ENCODE measurements at regions not wholly inside any gene's neighbourhood (a gene's known extent, or its start where the extent isn't known, plus 50 kb on each side); places are given as distances from the start of the nearest gene placed in this dataset.

DNA sequence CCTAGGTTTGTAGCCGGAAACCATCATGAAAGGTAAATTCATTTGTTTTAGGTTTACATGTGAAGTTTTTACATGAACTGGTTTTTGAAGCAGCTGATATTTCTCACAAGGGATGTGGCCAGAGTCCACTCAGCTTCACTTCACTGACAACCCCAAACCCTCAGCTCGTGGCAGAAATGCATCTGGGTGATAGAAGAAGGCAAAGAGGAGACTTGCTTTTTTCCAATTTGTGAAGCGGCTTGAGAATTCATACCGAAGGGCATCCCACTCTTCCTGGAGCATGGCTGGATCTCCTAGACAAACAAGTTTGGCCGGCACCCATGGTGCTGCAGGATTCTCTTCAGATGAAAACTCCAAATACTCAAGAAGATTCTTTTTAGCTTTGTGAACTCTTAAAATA, 392.8 kb upstream of the CNR1 start:
- TF ChIP-seq, protein P1, sequence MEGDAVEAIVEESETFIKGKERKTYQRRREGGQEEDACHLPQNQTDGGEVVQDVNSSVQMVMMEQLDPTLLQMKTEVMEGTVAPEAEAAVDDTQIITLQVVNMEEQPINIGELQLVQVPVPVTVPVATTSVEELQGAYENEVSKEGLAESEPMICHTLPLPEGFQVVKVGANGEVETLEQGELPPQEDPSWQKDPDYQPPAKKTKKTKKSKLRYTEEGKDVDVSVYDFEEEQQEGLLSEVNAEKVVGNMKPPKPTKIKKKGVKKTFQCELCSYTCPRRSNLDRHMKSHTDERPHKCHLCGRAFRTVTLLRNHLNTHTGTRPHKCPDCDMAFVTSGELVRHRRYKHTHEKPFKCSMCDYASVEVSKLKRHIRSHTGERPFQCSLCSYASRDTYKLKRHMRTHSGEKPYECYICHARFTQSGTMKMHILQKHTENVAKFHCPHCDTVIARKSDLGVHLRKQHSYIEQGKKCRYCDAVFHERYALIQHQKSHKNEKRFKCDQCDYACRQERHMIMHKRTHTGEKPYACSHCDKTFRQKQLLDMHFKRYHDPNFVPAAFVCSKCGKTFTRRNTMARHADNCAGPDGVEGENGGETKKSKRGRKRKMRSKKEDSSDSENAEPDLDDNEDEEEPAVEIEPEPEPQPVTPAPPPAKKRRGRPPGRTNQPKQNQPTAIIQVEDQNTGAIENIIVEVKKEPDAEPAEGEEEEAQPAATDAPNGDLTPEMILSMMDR (IDR thresholded peaks at IDR 0.05; ENCODE audit: partially characterized antibody, unreplicated experiment), result no peak

GRCh38 chr6:88556663-88557062, 390.5 kb upstream of the CNR1 start:
- Mint-ChIP-seq H3K4me1 (ENCODE audit: low read depth, unreplicated experiment) (peaks cover 14% of the 10 kb centered on the region), H3K27ac (ENCODE audit: unreplicated experiment) (no peak overlapping the region), H3K9me3 (ENCODE audit: unreplicated experiment) (peaks cover 2% of the 10 kb centered on the region), H3K4me3 (ENCODE audit: unreplicated experiment) (no peak overlapping the region), H3K27me3 (ENCODE audit: unreplicated experiment) (peaks cover 3% of the 10 kb centered on the region), H3K36me3 (ENCODE audit: unreplicated experiment) (no peaks in the 10 kb centered on the region)
- DNase-seq, result no peak
- TF ChIP-seq, protein P1 (IDR thresholded peaks at IDR 0.05; ENCODE audit: partially characterized antibody, unreplicated experiment), result no peak

More for the DNA sequence above, 392.8 kb upstream of the CNR1 start:
- H3K36me3 Mint-ChIP-seq (ENCODE audit: unreplicated experiment), result no peaks in the 10 kb centered on the region
- no peak for DNase-seq
- peaks cover 3% of the 10 kb centered on the region for H3K27me3 Mint-ChIP-seq (ENCODE audit: unreplicated experiment)
- peaks cover 2% of the 10 kb centered on the region for H3K9me3 Mint-ChIP-seq (ENCODE audit: unreplicated experiment)
- H3K27ac Mint-ChIP-seq (ENCODE audit: unreplicated experiment), result no peak overlapping the region
- peaks cover 6% of the 10 kb centered on the region for H3K4me1 Mint-ChIP-seq (ENCODE audit: low read depth, unreplicated experiment)
- no peak overlapping the region for H3K4me3 Mint-ChIP-seq (ENCODE audit: unreplicated experiment)

DNA sequence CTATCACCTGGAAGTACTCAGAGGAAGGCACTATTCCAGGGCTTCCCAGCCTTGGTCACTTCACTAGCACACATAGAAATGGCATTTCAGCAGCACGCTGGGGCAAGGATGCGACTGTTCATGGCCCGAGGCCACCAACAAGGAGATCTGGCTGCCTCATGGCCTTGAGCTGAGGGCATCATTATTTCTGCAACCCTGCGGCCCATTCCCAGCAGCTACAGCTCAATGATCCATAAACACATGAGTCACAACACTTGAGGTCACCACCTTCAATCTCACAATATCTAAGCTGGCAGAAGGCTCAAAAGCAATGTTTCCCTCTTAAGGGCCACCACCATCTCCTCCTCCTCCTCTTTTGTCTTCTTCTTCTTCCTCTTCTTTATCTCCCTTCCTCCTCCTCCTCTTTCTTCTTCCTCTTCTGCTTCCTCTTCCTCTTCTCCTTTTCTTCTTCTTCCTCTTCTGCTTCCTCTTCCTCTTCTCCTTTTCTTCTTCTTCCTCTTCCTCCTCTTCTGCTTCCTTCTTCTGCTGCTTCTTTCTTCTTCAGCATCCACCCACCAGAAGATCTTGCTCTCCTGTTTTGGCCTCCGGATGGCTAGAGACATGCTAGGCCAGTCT, 382.9 kb upstream of the CNR1 start:
- Mint-ChIP-seq H3K9me3 (ENCODE audit: unreplicated experiment) (no peaks in the 10 kb centered on the region), H3K36me3 (ENCODE audit: unreplicated experiment) (no peaks in the 10 kb centered on the region), H3K27ac (ENCODE audit: unreplicated experiment) (no peak overlapping the region), H3K4me1 (ENCODE audit: low read depth, unreplicated experiment) (peaks cover 11% of the 10 kb centered on the region), H3K4me3 (ENCODE audit: unreplicated experiment) (no peak overlapping the region), H3K27me3 (ENCODE audit: unreplicated experiment) (no peaks in the 10 kb centered on the region)
- no peak for DNase-seq
- TF ChIP-seq, protein P1 (IDR thresholded peaks at IDR 0.05; ENCODE audit: partially characterized antibody, unreplicated experiment), result no peak

GRCh38 chr6:88547768-88548167, 381.6 kb upstream of the CNR1 start:
- no peaks in the 10 kb centered on the region for H3K9me3 Mint-ChIP-seq (ENCODE audit: unreplicated experiment)
- peaks cover 3% of the 10 kb centered on the region for H3K4me1 Mint-ChIP-seq (ENCODE audit: low read depth, unreplicated experiment)
- no peaks in the 10 kb centered on the region for H3K36me3 Mint-ChIP-seq (ENCODE audit: unreplicated experiment)
- TF ChIP-seq, protein P1 (IDR thresholded peaks at IDR 0.05; ENCODE audit: partially characterized antibody, unreplicated experiment), result no peak
- H3K27ac Mint-ChIP-seq (ENCODE audit: unreplicated experiment), result no peak overlapping the region
- DNase-seq, result no peak
- H3K27me3 Mint-ChIP-seq (ENCODE audit: unreplicated experiment), result no peaks in the 10 kb centered on the region
- no peak overlapping the region for H3K4me3 Mint-ChIP-seq (ENCODE audit: unreplicated experiment)

DNA sequence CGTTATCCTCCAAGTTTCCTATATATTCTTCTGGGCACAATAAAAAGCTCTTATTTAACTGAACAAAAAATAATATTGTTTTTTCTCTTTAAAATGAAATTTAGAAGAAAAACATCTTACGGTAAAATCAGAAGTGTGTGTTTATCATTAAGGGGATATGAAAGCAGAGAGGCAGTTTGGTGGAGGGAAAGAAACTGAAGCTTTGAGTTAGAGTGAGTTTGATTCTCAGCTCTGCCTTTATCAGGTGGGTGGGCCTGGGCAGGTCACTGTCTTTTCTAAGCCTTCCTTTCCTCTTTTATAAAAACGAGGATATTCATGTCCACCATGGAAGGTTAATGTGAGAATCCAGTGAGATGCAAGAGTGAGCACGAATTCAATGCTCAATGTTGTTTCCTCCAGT, 379.8 kb upstream of the CNR1 start:
- H3K4me1 Mint-ChIP-seq (ENCODE audit: low read depth, unreplicated experiment), result no peaks in the 10 kb centered on the region
- H3K4me3 Mint-ChIP-seq (ENCODE audit: unreplicated experiment), result no peak overlapping the region
- H3K27ac Mint-ChIP-seq (ENCODE audit: unreplicated experiment), result no peak overlapping the region
- no peaks in the 10 kb centered on the region for H3K36me3 Mint-ChIP-seq (ENCODE audit: unreplicated experiment)
- TF ChIP-seq, protein P1 (IDR thresholded peaks at IDR 0.05; ENCODE audit: partially characterized antibody, unreplicated experiment), result no peak
- DNase-seq, result no peak
- no peaks in the 10 kb centered on the region for H3K9me3 Mint-ChIP-seq (ENCODE audit: unreplicated experiment)
- H3K27me3 Mint-ChIP-seq (ENCODE audit: unreplicated experiment), result no peaks in the 10 kb centered on the region

Measured in glutamatergic neuron (in vitro differentiated cells).